Karpas-422 (cell line): ENCODE measurements at regions not wholly inside any gene's neighbourhood (a gene's known extent, or its start where the extent isn't known, plus 50 kb on each side); places are given as distances from the start of the nearest gene placed in this dataset.
"Not testable (repeated sequence)": the region's sequence is repeated elsewhere in the genome, so short reads cannot be mapped to it uniquely, and the experiment has no call there.

Experiments used
- DNase-seq: peaks from one replicate; pipeline ENCODE4 v3.0.0-alpha.2; 2015
- H2AFZ ChIP-seq: fragments of 200-600 bp; sonication (generic); 2 replicates; pipeline ENCODE4 v1.6.1; 2014; ENCODE audit warnings: antibody characterized with exemption, low read length, mixed read lengths
- H3K27ac ChIP-seq: fragments of 200-600 bp; sonication (generic); 2 replicates; pipeline ENCODE4 v1.5.1; 2014; ENCODE audit warnings: mild to moderate bottlenecking, low read length, moderate library complexity
- H3K27me3 ChIP-seq: fragments of 200-600 bp; sonication (generic); 2 replicates; pipeline ENCODE4 v1.6.1; 2014; ENCODE audit warnings: low read length, mixed read lengths
- H3K36me3 ChIP-seq: fragments of 200-600 bp; sonication (generic); 2 replicates; pipeline ENCODE4 v1.6.1; 2014; ENCODE audit warnings: low read length, mixed read lengths; ENCODE audit not compliant: insufficient read depth
- H3K4me1 ChIP-seq: fragments of 200-600 bp; sonication (generic); 2 replicates; pipeline ENCODE4 v1.6.1; 2014; ENCODE audit warnings: mild to moderate bottlenecking, low read length, mixed read lengths
- H3K4me2 ChIP-seq: fragments of 200-600 bp; sonication (generic); 2 replicates; pipeline ENCODE4 v1.6.1; 2014; ENCODE audit warnings: low read length, low read depth, mild to moderate bottlenecking; ENCODE audit not compliant: poor library complexity, severe bottlenecking
- H3K4me3 ChIP-seq: fragments of 200-600 bp; sonication (generic); 2 replicates; pipeline ENCODE4 v1.5.1; 2014; ENCODE audit warnings: mild to moderate bottlenecking, antibody characterized with exemption, low read length, mixed read lengths
- H3K79me2 ChIP-seq: fragments of 200-600 bp; sonication (generic); 2 replicates; pipeline ENCODE4 v1.6.1; 2014; ENCODE audit warnings: mild to moderate bottlenecking, low read length, mixed read lengths
- H3K9ac ChIP-seq: fragments of 200-600 bp; sonication (generic); 2 replicates; pipeline ENCODE4 v1.6.0; 2014; ENCODE audit warnings: low read length
- H3K9me2 ChIP-seq: fragments of 200-600 bp; sonication (generic), shearing (Covaris generic); replicated peaks from 2 replicates; pipeline ENCODE4 v1.6.0; 2014; ENCODE audit warnings: mild to moderate bottlenecking, low read length, moderate library complexity; ENCODE audit not compliant: insufficient read depth
- H3K9me3 ChIP-seq: fragments of 300-700, 200-600 bp; sonication (generic); 2 replicates; pipeline ENCODE4 v1.6.1; 2014; ENCODE audit warnings: low read length, mixed read lengths
- H4K20me1 ChIP-seq: fragments of 200-600 bp; sonication (generic); 2 replicates; pipeline ENCODE4 v1.6.1; 2014; ENCODE audit warnings: mild to moderate bottlenecking, antibody characterized with exemption, low read length, low read depth; ENCODE audit not compliant: insufficient read depth

GRCh38 chr15:35271371-35272043 is 186.4 kb upstream of the NANOGP8 start:
- Histone ChIP-seq H3K36me3 (no peaks in the 10 kb centered on the region), H3K9ac (no peak overlapping the region), H3K4me1 (no peaks in the 10 kb centered on the region), H3K27ac (no peak overlapping the region), H4K20me1 (no peaks in the 10 kb centered on the region), H3K4me3 (no peak overlapping the region), H3K79me2 (no peaks in the 10 kb centered on the region), H3K9me2 (no peaks in the 10 kb centered on the region), H3K9me3 (no peaks in the 10 kb centered on the region), H3K27me3 (no peaks in the 10 kb centered on the region), H2AFZ (no peak overlapping the region), H3K4me2 (no peak overlapping the region)
- no peak for DNase-seq

- Histone ChIP-seq H3K36me3 (no peaks in the 10 kb centered on the region), H3K27me3 (no peaks in the 10 kb centered on the region), H2AFZ (no peak overlapping the region), H3K27ac (no peak overlapping the region), H3K4me1 (no peaks in the 10 kb centered on the region), H3K4me3 (no peak overlapping the region), H3K9ac (no peak overlapping the region), H3K9me3 (no peaks in the 10 kb centered on the region), H4K20me1 (no peaks in the 10 kb centered on the region), H3K79me2 (no peaks in the 10 kb centered on the region), H3K4me2 (no peak overlapping the region), H3K9me2 (no peaks in the 10 kb centered on the region)
- DNase-seq: no peak
These were observed 175.8 kb upstream of the NANOGP8 start for GRCh38 chr15:35260941-35261340.

- not testable (repeated sequence) for H3K79me2 ChIP-seq, H2AFZ ChIP-seq, DNase-seq, H3K27ac ChIP-seq, H3K9me3 ChIP-seq, H3K36me3 ChIP-seq, H3K4me3 ChIP-seq, H3K4me2 ChIP-seq, H3K9me2 ChIP-seq, H3K4me1 ChIP-seq, H4K20me1 ChIP-seq, H3K27me3 ChIP-seq, H3K9ac ChIP-seq
These were observed 175.2 kb upstream of the NANOGP8 start for GRCh38 chr15:35260274-35260673.

GRCh38 chr15:35256551-35256950 is 171.5 kb upstream of the NANOGP8 start:
- Histone ChIP-seq H3K36me3 (no peaks in the 10 kb centered on the region), H2AFZ (no peak overlapping the region), H3K4me2 (no peak overlapping the region), H3K9me2 (no peaks in the 10 kb centered on the region), H3K27ac (no peak overlapping the region), H3K4me3 (no peak overlapping the region), H3K9me3 (no peaks in the 10 kb centered on the region), H3K9ac (no peak overlapping the region), H4K20me1 (no peaks in the 10 kb centered on the region), H3K79me2 (no peaks in the 10 kb centered on the region), H3K4me1 (no peaks in the 10 kb centered on the region), H3K27me3 (no peaks in the 10 kb centered on the region)
- DNase-seq: no peak

- no peak overlapping the region for H3K4me3 ChIP-seq
- H3K36me3 ChIP-seq: no peaks in the 10 kb centered on the region
- no peak for DNase-seq
- no peaks in the 10 kb centered on the region for H3K79me2 ChIP-seq
- no peak overlapping the region for H2AFZ ChIP-seq
- no peak overlapping the region for H3K9ac ChIP-seq
- H3K4me1 ChIP-seq: no peaks in the 10 kb centered on the region
- no peaks in the 10 kb centered on the region for H3K27me3 ChIP-seq
- no peaks in the 10 kb centered on the region for H4K20me1 ChIP-seq
- H3K27ac ChIP-seq: no peak overlapping the region
- H3K9me3 ChIP-seq: no peaks in the 10 kb centered on the region
- no peak overlapping the region for H3K4me2 ChIP-seq
- H3K9me2 ChIP-seq: no peaks in the 10 kb centered on the region
These were observed 171.0 kb upstream of the NANOGP8 start for GRCh38 chr15:35256141-35256540.

GRCh38 chr15:35254908-35255307 is 169.8 kb upstream of the NANOGP8 start:
- not testable (repeated sequence) for H3K27ac ChIP-seq, H3K36me3 ChIP-seq, H3K27me3 ChIP-seq, H3K4me3 ChIP-seq, H4K20me1 ChIP-seq, H3K4me1 ChIP-seq, H3K9ac ChIP-seq, H3K79me2 ChIP-seq, H3K9me2 ChIP-seq, DNase-seq, H2AFZ ChIP-seq, H3K4me2 ChIP-seq, H3K9me3 ChIP-seq

GRCh38 chr15:35254062-35254461 is 169.0 kb upstream of the NANOGP8 start:
- DNase-seq: no peak
- Histone ChIP-seq H4K20me1 (no peaks in the 10 kb centered on the region), H3K9ac (no peak overlapping the region), H3K9me2 (no peaks in the 10 kb centered on the region), H3K79me2 (no peaks in the 10 kb centered on the region), H3K36me3 (no peaks in the 10 kb centered on the region), H3K4me2 (no peak overlapping the region), H3K9me3 (no peaks in the 10 kb centered on the region), H3K27ac (no peak overlapping the region), H2AFZ (no peak overlapping the region), H3K27me3 (no peaks in the 10 kb centered on the region), H3K4me3 (no peak overlapping the region), H3K4me1 (no peaks in the 10 kb centered on the region)

- Histone ChIP-seq H3K9ac (no peak overlapping the region), H2AFZ (no peak overlapping the region), H3K79me2 (no peaks in the 10 kb centered on the region), H3K4me2 (no peak overlapping the region), H3K9me2 (no peaks in the 10 kb centered on the region), H3K9me3 (no peaks in the 10 kb centered on the region), H4K20me1 (no peaks in the 10 kb centered on the region), H3K27ac (no peak overlapping the region), H3K4me3 (no peak overlapping the region), H3K4me1 (no peaks in the 10 kb centered on the region), H3K36me3 (no peaks in the 10 kb centered on the region), H3K27me3 (no peaks in the 10 kb centered on the region)
- DNase-seq: no peak
These were observed 167.3 kb upstream of the NANOGP8 start for GRCh38 chr15:35252351-35252865.
